Astrocyte (in vitro differentiated cells and primary cell): ENCODE measurements at regions not wholly inside any gene's neighbourhood (a gene's known extent, or its start where the extent isn't known, plus 50 kb on each side); places are given as distances from the start of the nearest gene placed in this dataset.

Source experiments
- DNase-seq: peaks from one replicate; pipeline ENCODE4 v3.0.0-alpha.2; 2010; ENCODE audit warnings: low read depth
- FAIRE-seq: peaks from 2 replicates; lab custom pipeline; 2011; peaks lifted over from hg19 to GRCh38; lab: Jason Lieb, UNC
- H2AFZ ChIP-seq: 2 replicates; pipeline ENCODE4 v1.6.0; 2012; ENCODE audit warnings: low read depth, low read length, inconsistent platforms
- H3K27ac ChIP-seq: 2 replicates; pipeline ENCODE4 v1.5.1; 2011; ENCODE audit warnings: low read depth, low read length, inconsistent platforms
- H3K27me3 ChIP-seq: 2 replicates; pipeline ENCODE4 v1.6.0; 2011; ENCODE audit warnings: low read length, inconsistent platforms; ENCODE audit not compliant: insufficient read depth
- H3K36me3 ChIP-seq: 2 replicates; pipeline ENCODE4 v1.5.1; 2011; ENCODE audit warnings: low read length, inconsistent platforms; ENCODE audit not compliant: insufficient read depth
- H3K4me1 ChIP-seq: 2 replicates; pipeline ENCODE4 v1.5.1; 2011; ENCODE audit warnings: low read length, inconsistent platforms; ENCODE audit not compliant: insufficient read depth
- H3K4me2 ChIP-seq: 2 replicates; pipeline ENCODE4 v1.6.0; 2012; ENCODE audit warnings: low read length, inconsistent platforms
- H3K4me3 ChIP-seq: 2 replicates; pipeline ENCODE4 v1.5.1; 2011; ENCODE audit warnings: low read depth, mild to moderate bottlenecking, low read length, inconsistent platforms; ENCODE audit not compliant: insufficient read depth
- H3K79me2 ChIP-seq: 2 replicates; pipeline ENCODE4 v1.6.0; 2012; ENCODE audit warnings: mild to moderate bottlenecking, low read length, inconsistent platforms; ENCODE audit not compliant: insufficient read depth
- H3K9ac ChIP-seq: 2 replicates; pipeline ENCODE4 v1.6.0; 2012; ENCODE audit warnings: mild to moderate bottlenecking, low read length, inconsistent platforms
- H3K9me3 ChIP-seq: 2 replicates; pipeline ENCODE4 v1.5.1; 2012; ENCODE audit warnings: low read depth, mild to moderate bottlenecking, low read length, inconsistent platforms; ENCODE audit not compliant: insufficient read depth
- H4K20me1 ChIP-seq: 2 replicates; pipeline ENCODE4 v1.6.0; 2012; ENCODE audit warnings: low read length, inconsistent platforms; ENCODE audit not compliant: insufficient read depth
- H3K27ac Mint-ChIP-seq: one replicate; pipeline ENCODE4 v1.8.0; 2021; ENCODE audit warnings: mild to moderate bottlenecking, mixed read lengths; ENCODE audit not compliant: unreplicated experiment
- H3K27me3 Mint-ChIP-seq: one replicate; pipeline ENCODE4 v1.8.0; 2021; ENCODE audit warnings: low read depth, mixed read lengths; ENCODE audit not compliant: unreplicated experiment
- H3K36me3 Mint-ChIP-seq: one replicate; pipeline ENCODE4 v1.8.0; 2021; ENCODE audit warnings: low read depth, mixed read lengths; ENCODE audit not compliant: unreplicated experiment
- H3K4me1 Mint-ChIP-seq: one replicate; pipeline ENCODE4 v1.8.0; 2021; ENCODE audit warnings: low read depth, mixed read lengths; ENCODE audit not compliant: unreplicated experiment
- H3K4me3 Mint-ChIP-seq: one replicate; pipeline ENCODE4 v1.8.0; 2021; ENCODE audit warnings: mild to moderate bottlenecking, moderate library complexity, mixed read lengths; ENCODE audit not compliant: unreplicated experiment
- H3K9me3 Mint-ChIP-seq: one replicate; pipeline ENCODE4 v1.8.0; 2021; ENCODE audit warnings: mild to moderate bottlenecking, mixed read lengths; ENCODE audit not compliant: unreplicated experiment
- EZH2 ChIP-seq: IDR thresholded peaks from 2 replicates; pipeline ENCODE4 v1.6.1; 2012; ENCODE audit warnings: mild to moderate bottlenecking, low read length, inconsistent platforms; ENCODE audit not compliant: insufficient read depth
- TF ChIP-seq, protein P1 (sequence below): IDR thresholded peaks from 2 replicates; pipeline ENCODE4 v1.5.1; 2011; ENCODE audit warnings: low read depth, mild to moderate bottlenecking, inconsistent platforms, low read length, moderate library complexity; ENCODE audit not compliant: insufficient read depth

DNA sequence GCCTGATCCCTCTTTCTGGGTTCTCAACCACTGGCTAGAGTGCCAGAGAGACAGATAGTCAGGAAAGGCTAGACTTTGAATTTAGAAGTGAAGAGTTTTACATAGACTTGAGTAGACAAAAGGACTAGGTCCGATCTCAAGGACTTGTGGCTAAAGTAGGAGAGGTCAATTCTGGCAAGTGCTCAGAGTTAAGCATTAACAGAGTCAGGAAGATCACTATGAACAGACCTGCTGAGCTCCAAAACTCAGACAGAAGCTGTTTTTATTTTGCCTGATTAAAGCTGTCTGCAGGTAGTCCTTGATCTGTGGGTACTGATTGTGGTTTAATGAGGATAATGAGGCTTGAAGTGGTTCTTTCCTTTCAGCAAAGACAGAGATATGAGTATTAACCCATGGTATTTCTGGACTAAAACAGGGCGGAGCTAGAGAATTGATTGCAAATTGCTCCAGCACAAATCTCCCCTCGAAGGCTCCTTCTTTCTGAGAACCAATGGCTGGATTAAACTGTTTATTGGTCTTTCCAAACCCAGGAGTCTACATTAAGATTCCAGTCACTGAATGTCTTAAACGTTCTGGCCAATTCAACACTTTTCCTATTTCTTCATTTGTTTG lies 423.2 kb downstream of the IPMK start:
- H3K4me2 ChIP-seq, result no peak overlapping the region
- no peaks in the 10 kb centered on the region for H3K79me2 ChIP-seq
- TF ChIP-seq EZH2, result no peak
- TF ChIP-seq, protein P1, sequence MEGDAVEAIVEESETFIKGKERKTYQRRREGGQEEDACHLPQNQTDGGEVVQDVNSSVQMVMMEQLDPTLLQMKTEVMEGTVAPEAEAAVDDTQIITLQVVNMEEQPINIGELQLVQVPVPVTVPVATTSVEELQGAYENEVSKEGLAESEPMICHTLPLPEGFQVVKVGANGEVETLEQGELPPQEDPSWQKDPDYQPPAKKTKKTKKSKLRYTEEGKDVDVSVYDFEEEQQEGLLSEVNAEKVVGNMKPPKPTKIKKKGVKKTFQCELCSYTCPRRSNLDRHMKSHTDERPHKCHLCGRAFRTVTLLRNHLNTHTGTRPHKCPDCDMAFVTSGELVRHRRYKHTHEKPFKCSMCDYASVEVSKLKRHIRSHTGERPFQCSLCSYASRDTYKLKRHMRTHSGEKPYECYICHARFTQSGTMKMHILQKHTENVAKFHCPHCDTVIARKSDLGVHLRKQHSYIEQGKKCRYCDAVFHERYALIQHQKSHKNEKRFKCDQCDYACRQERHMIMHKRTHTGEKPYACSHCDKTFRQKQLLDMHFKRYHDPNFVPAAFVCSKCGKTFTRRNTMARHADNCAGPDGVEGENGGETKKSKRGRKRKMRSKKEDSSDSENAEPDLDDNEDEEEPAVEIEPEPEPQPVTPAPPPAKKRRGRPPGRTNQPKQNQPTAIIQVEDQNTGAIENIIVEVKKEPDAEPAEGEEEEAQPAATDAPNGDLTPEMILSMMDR, result no peak
- no peaks in the 10 kb centered on the region for H3K4me1 ChIP-seq
- no peaks in the 10 kb centered on the region for H3K36me3 ChIP-seq
- no peak for DNase-seq
- H3K4me3 Mint-ChIP-seq, result no peak overlapping the region
- no peaks in the 10 kb centered on the region for H3K27me3 Mint-ChIP-seq
- no peak overlapping the region for H2AFZ ChIP-seq
- no peak overlapping the region for H3K27ac ChIP-seq
- H3K27ac Mint-ChIP-seq, result no peak overlapping the region
- H3K9ac ChIP-seq, result no peak overlapping the region
- no peaks in the 10 kb centered on the region for H3K9me3 ChIP-seq
- no peaks in the 10 kb centered on the region for H3K27me3 ChIP-seq
- H3K4me1 Mint-ChIP-seq, result peaks cover 5% of the 10 kb centered on the region
- FAIRE-seq, result no peak
- no peak overlapping the region for H3K4me3 ChIP-seq
- H4K20me1 ChIP-seq, result no peaks in the 10 kb centered on the region
- H3K9me3 Mint-ChIP-seq, result no peaks in the 10 kb centered on the region
- peaks cover 3% of the 10 kb centered on the region for H3K36me3 Mint-ChIP-seq

DNA sequence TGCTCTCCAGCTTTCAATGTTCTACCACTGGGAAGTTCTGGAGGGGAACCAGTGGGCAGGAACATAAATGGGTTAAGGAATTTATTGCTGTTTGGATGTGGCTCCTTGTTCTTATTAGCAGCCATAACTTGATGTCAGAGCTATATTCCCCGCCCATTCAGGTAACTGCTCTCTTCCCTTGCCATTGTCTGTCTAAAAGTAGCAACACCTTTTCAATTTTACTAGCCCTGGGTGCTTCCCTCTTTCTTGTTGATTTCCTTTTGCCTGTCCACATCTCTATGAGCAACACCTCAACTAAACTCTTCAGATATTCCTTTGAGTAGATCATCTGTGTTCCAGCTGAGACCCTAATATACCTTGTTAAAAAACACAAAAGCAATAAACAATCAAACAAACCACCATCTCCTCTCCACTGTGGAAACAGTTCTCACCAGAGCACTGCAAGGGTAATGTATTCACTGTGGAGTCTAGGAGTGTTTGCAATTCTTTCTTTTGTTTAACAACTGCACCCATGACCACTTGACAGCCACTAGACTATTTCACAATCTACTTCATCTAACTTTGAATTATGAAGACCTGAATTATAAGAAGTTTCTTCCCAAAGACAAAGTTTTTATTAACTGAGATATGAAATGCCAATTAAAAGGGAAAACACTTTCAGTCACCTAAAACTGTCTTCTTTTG lies 436.7 kb downstream of the IPMK start:
- FAIRE-seq (no peak), DNase-seq (no peak)
- Histone ChIP-seq H3K4me2 (no peak overlapping the region), H3K9me3 (no peaks in the 10 kb centered on the region), H3K79me2 (no peaks in the 10 kb centered on the region), H3K4me3 (no peak overlapping the region), H3K27ac (no peak overlapping the region), H3K4me1 (no peaks in the 10 kb centered on the region), H3K36me3 (no peaks in the 10 kb centered on the region), H3K9ac (no peak overlapping the region), H3K27me3 (no peaks in the 10 kb centered on the region), H4K20me1 (no peaks in the 10 kb centered on the region), H2AFZ (no peak overlapping the region)
- no peak overlapping the region for H3K4me3 Mint-ChIP-seq
- no peaks in the 10 kb centered on the region for H3K27me3 Mint-ChIP-seq
- H3K9me3 Mint-ChIP-seq, result no peaks in the 10 kb centered on the region
- TF ChIP-seq, protein P1, result no peak
- TF ChIP-seq EZH2, result no peak
- H3K4me1 Mint-ChIP-seq, result no peaks in the 10 kb centered on the region
- no peak overlapping the region for H3K27ac Mint-ChIP-seq
- no peaks in the 10 kb centered on the region for H3K36me3 Mint-ChIP-seq

DNA sequence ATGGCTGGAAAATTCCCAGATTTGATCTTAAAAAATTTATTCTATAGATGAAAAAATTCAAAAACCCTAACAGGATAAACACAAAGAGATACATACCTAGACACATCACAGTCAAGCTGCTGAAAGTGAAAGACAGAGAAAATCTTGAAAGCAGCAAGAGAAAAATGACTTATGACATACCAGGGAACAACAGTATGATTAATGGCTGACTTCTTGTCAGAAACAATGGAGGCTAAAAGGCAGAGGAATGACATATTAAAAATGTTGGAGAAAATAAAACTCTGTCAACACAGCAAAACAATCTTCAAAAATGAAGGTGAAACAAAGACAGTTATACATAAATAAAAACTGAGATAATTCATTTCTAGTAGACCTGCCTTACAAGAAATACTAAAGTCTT lies 442.7 kb downstream of the IPMK start:
- no peaks in the 10 kb centered on the region for H4K20me1 ChIP-seq
- Mint-ChIP-seq H3K9me3 (no peaks in the 10 kb centered on the region), H3K27ac (no peak overlapping the region), H3K4me1 (no peaks in the 10 kb centered on the region), H3K36me3 (no peaks in the 10 kb centered on the region), H3K4me3 (no peak overlapping the region), H3K27me3 (no peaks in the 10 kb centered on the region)
- no peak overlapping the region for H2AFZ ChIP-seq
- no peaks in the 10 kb centered on the region for H3K9me3 ChIP-seq
- TF ChIP-seq EZH2, result no peak
- TF ChIP-seq, protein P1, result no peak
- no peaks in the 10 kb centered on the region for H3K79me2 ChIP-seq
- no peak overlapping the region for H3K9ac ChIP-seq
- no peak overlapping the region for H3K4me3 ChIP-seq
- FAIRE-seq (no peak), DNase-seq (no peak)
- no peak overlapping the region for H3K4me2 ChIP-seq
- H3K27ac ChIP-seq, result no peak overlapping the region
- H3K36me3 ChIP-seq, result no peaks in the 10 kb centered on the region
- H3K4me1 ChIP-seq, result no peaks in the 10 kb centered on the region
- H3K27me3 ChIP-seq, result no peaks in the 10 kb centered on the region
